GM12872 (cell line): ENCODE measurements at regions not wholly inside any gene's neighbourhood (a gene's known extent, or its start where the extent isn't known, plus 50 kb on each side); places are given as distances from the start of the nearest gene placed in this dataset.

Experiments used
- CTCF ChIP-seq: IDR thresholded peaks from 3 replicates; pipeline ENCODE4 v1.5.1; 2011; ENCODE audit warnings: low read depth, mild to moderate bottlenecking, low read length, moderate library complexity; ENCODE audit not compliant: insufficient read depth

DNA sequence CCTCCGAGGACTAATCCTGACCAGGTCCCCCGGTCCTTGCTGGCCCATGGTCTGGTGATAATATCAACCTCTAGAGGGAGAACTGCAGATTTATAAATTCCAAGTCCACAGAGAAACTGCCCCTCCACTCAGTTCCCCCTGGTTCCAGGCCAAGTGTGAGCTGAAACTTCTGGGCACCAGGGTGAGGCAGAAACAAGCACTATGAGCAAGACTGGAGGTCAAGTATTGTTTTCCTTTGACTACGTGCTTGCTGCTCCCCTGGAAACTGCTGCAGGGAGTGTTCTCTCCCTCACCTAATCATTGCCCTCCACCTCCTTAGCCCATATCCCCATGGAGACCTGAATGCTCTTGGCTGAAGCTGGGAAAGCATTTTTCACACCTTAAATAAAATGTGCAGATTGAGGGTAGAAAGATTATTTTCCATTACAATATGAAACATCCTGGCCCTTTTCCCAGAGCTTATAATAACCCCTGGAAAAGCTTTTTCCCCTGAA, 135.2 kb downstream of the RDH14 start:
- no peak for TF ChIP-seq CTCF

GRCh38 chr2:18423636-18424035, 136.8 kb downstream of the RDH14 start:
- TF ChIP-seq CTCF = no peak

DNA sequence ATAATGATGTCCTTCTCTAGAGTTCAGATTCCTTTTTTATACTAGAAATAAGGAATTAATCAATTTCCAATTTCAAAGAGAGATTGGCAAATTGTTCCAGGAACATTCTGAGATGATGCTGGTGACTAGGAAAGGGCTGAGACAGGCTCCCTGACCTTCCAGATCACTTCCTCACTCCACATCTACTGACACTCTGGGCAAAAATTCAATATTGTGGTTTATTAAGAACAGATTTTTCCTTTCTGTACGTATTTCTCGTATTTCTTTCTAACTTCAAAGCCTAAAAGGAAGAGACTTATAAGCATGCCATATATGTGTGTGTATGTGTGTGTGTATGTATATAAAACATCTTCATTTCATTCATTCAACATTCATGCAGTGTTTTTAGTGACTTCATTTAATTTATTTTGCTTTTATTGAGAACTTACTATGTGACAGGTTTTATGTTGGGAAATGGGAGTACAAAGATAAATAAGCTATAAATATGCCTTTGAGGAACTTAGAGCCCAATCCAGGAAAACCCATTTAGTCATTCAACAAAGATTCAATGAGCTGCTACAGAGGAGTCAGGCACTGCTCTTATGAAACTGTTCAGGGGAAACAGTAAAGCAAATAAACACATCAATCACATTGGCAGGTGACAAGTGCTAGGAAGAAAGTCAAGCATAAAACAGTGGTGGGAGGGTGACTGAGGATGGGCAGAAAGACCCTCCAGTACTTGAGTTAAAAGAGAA, 137.9 kb downstream of the RDH14 start:
- no peak for TF ChIP-seq CTCF

- TF ChIP-seq CTCF = no peak
Observed at GRCh38 chr2:18413676-18414396, 146.6 kb downstream of the RDH14 start.

GRCh38 chr2:18412980-18413675, 147.3 kb downstream of the RDH14 start:
- TF ChIP-seq CTCF = no peak

- no peak for TF ChIP-seq CTCF
Observed at GRCh38 chr2:18411626-18412025, 148.8 kb downstream of the RDH14 start.

- TF ChIP-seq CTCF = no peak
Observed at GRCh38 chr2:18410543-18410942, 149.9 kb downstream of the RDH14 start.
